ENCODE measurements at regions not wholly inside any gene's neighbourhood (a gene's known extent, or its start where the extent isn't known, plus 50 kb on each side); places are given as distances from the start of the nearest gene placed in this dataset.

- no peak for FAIRE-seq
- H3K27me3 ChIP-seq (ENCODE audit: control insufficient read depth in 1 of 2, insufficient read depth in 2 of 2, low read length in 2 of 2), result no peaks in the 10 kb centered on the region
- H3K36me3 ChIP-seq (replicated peaks in 1 of 2; ENCODE audit: control insufficient read depth in 1 of 2, insufficient read depth in 2 of 2, low read length in 2 of 2), result no peaks in the 10 kb centered on the region
- no peaks in the 10 kb centered on the region for H3K4me1 ChIP-seq (ENCODE audit: insufficient read depth, low read length)
- H3K27ac ChIP-seq (ENCODE audit: extremely low read length, insufficient read depth, low read length), result no peak overlapping the region
- no peak for TF ChIP-seq FOSL2 (CRISPR knock-in tag; IDR thresholded peaks at IDR 0.05)
- no peak for TF ChIP-seq GMEB2 (CRISPR knock-in tag; IDR thresholded peaks at IDR 0.05; ENCODE audit: low read depth)
- TF ChIP-seq ZNF724P (CRISPR knock-in tag; IDR thresholded peaks at IDR 0.05; ENCODE audit: borderline replicate concordance), result no peak
- no peak for TF ChIP-seq RFXANK (CRISPR knock-in tag; IDR thresholded peaks at IDR 0.05)
- no peak for TF ChIP-seq ZNF468 (CRISPR knock-in tag; IDR thresholded peaks at IDR 0.05)
- TF ChIP-seq SSRP1 (CRISPR knock-in tag; IDR thresholded peaks at IDR 0.05), result no peak
- no peak for TF ChIP-seq ZNF580 (CRISPR knock-in tag; IDR thresholded peaks at IDR 0.05; ENCODE audit: borderline replicate concordance, low read depth)
- no peak for TF ChIP-seq CSRNP2 (CRISPR knock-in tag; conservative IDR thresholded peaks at IDR 0.05; ENCODE audit: low read depth)
- TF ChIP-seq NCOA2 (CRISPR knock-in tag; IDR thresholded peaks at IDR 0.05), result no peak
- TF ChIP-seq ARNT (IDR thresholded peaks at IDR 0.05), result no peak
- in situ Hi-C loops (cut with HindIII; ENCODE audit: extremely low pct_ligation_motif_present, low pct_unique_long_range_greater_than_20kb), result no loop called here
- intact Hi-C loops (cut with micrococcal nuclease; ENCODE audit: unreplicated experiment), result no loop called here
- BruUV-seq (replicated peaks), result no TSS peak
- POLR2A ChIA-PET, result no interaction called here
- no peak overlapping the region for H2AFZ ChIP-seq (ENCODE audit: low read length)
- WGBS (ENCODE audit: low lambda C conversion rate), result 36% methylated on average over 4 of the region's 4 CpGs
- H3K79me2 ChIP-seq (ENCODE audit: insufficient read depth, low read length), result no peaks in the 10 kb centered on the region
- CTCF ChIA-PET (ENCODE audit: low intra/inter-chr PET ratio, low total read pairs), result no interaction called here
- H4K20me1 ChIP-seq (ENCODE audit: insufficient read depth, low read length), result no peaks in the 10 kb centered on the region
- H3K4me2 ChIP-seq (ENCODE audit: low read depth, low read length), result no peak overlapping the region
- no peak overlapping the region for H3K9ac ChIP-seq (ENCODE audit: insufficient read depth, low read depth, low read length)
- no peak for ATAC-seq
- H3K4me3 ChIP-seq (replicated peaks in 1 of 3; ENCODE audit: insufficient read depth in 1 of 3, low read depth in 2 of 3, low read length in 3 of 3), result no peak overlapping the region
- peaks cover 95% of the 10 kb centered on the region for H3K9me3 ChIP-seq (ENCODE audit: low read length)
- no peak for DNase-seq (ENCODE audit: low spot score)
Observed at GRCh38 chr6:164322533-164322932, 908.0 kb downstream of the QKI start.

Measured in HepG2 (cell line).